ENCODE measurements at regions not wholly inside any gene's neighbourhood (a gene's known extent, or its start where the extent isn't known, plus 50 kb on each side); places are given as distances from the start of the nearest gene placed in this dataset.

DNA sequence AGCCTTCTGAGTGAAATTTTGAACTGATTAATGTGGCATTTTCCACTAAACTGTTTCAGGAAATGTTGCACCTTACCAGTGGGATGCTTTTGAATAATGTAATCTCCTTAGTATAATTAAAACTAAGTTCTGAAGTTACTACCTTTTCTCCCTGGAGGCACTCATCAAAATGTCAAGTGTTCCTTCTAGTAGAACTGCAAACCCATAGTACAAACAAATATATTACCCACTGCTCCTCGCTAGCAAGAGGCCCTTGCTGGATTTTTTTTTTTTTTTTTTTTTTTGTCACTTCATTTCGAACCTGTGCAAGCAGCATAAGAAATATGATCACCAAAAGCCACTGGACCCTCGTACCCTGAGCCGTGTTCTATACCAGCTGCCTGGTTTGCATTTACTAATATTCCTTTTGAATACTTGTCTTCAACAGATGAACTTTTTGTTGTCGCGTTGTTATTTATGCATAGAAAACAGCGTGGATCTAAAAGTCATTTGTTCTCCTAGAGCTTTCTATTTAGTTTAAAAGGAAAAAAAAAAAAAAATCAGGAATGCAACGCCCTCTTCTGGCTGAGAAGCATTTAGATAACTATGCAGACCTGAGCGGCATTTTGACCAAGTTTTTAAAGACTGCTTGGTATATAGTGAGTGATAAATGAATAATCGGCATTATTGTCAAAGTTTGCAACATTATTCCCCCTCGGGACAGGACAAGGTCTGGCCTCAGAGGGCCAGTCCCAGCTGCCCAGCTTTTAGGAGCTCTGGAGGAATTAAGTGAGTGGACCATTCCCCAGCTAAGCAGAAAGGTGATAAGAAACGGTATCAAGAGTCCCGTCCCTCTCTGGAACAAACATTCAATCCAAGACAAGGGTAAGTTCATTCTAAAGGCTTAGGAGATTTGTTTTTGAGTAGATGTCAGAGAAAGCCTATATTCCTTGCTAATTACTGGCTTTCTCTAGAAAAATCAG is 162.5 kb upstream of the KIF2A start:
- H3K4me3 ChIP-seq (ENCODE audit: low read length): no peak overlapping the region
- intact Hi-C loops (cut with DNase I): no loop called here
- H3K4me1 ChIP-seq (ENCODE audit: control insufficient read depth, insufficient read depth, low read length): no peaks in the 10 kb centered on the region
- H3K9me3 ChIP-seq (ENCODE audit: control insufficient read depth, low read length): no peaks in the 10 kb centered on the region
- DNase-seq (no peak), ATAC-seq (no peak)
- H3K27me3 ChIP-seq (ENCODE audit: control insufficient read depth, insufficient read depth): no peaks in the 10 kb centered on the region
- no peak overlapping the region for H3K27ac ChIP-seq (ENCODE audit: low read length)
- 19% methylated on average over 13 of the region's 13 CpGs for WGBS

GRCh38 chr5:62144401-62145022 is 161.5 kb upstream of the KIF2A start:
- no peak overlapping the region for H3K27ac ChIP-seq (ENCODE audit: low read length)
- H3K27me3 ChIP-seq (ENCODE audit: control insufficient read depth, insufficient read depth): no peaks in the 10 kb centered on the region
- no peaks in the 10 kb centered on the region for H3K9me3 ChIP-seq (ENCODE audit: control insufficient read depth, low read length)
- H3K4me1 ChIP-seq (ENCODE audit: control insufficient read depth, insufficient read depth, low read length): no peaks in the 10 kb centered on the region
- DNase-seq (no peak), ATAC-seq (no peak)
- no peak overlapping the region for H3K4me3 ChIP-seq (ENCODE audit: low read length)
- intact Hi-C loops (cut with DNase I): no loop called here
- WGBS: 62% methylated on average over 5 of the region's 5 CpGs

- Histone ChIP-seq H3K27me3 (ENCODE audit: control insufficient read depth, insufficient read depth) (no peaks in the 10 kb centered on the region), H3K4me1 (ENCODE audit: control insufficient read depth, insufficient read depth, low read length) (no peaks in the 10 kb centered on the region), H3K27ac (ENCODE audit: low read length) (no peak overlapping the region), H3K9me3 (ENCODE audit: control insufficient read depth, low read length) (no peaks in the 10 kb centered on the region), H3K4me3 (ENCODE audit: low read length) (no peak overlapping the region)
- intact Hi-C loops (cut with DNase I): no loop called here
- DNase-seq (no peak), ATAC-seq (no peak)
- 74% methylated on average over 4 of the region's 4 CpGs for WGBS
Measured at GRCh38 chr5:62149879-62150278, 156.1 kb upstream of the KIF2A start.

DNA sequence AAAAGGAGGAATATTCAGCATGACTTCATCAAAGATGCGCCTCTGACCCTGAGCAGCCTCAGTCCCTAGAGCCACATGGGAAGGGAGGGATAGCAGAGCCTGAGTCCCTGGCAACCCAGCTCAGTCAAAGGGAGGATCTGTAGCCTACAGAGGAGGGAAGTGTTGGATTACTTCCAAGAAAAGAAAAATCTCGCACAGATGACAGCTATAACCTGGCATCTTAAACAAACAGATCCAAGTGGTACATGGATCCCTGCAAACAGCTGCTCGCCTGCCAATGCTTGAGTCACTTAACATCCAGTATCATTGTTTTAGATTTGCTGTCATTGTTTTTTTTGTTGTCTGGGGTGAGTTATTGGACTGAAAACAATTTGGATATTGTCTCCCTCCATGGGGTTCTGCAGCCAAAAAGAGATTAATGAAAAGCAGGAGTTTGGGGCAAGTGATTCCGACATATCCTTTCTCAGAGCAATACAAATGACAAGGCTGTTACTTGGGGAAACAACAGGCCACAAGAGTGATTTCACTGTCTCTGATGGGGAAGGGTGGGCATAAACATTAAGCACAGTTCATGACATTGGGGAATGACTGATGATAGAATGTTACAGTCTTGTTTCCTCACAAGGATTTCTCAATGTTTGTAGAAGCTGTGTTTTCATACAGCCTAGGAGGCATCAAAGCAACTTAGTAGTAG is 153.5 kb upstream of the KIF2A start:
- no peak for ATAC-seq
- Histone ChIP-seq H3K27me3 (ENCODE audit: control insufficient read depth, insufficient read depth) (no peaks in the 10 kb centered on the region), H3K9me3 (ENCODE audit: control insufficient read depth, low read length) (no peaks in the 10 kb centered on the region), H3K4me1 (ENCODE audit: control insufficient read depth, insufficient read depth, low read length) (no peaks in the 10 kb centered on the region), H3K4me3 (ENCODE audit: low read length) (no peak overlapping the region), H3K27ac (ENCODE audit: low read length) (no peak overlapping the region)
- intact Hi-C loops (cut with DNase I): no loop called here
- DNase-seq: no peak
- WGBS: 51% methylated on average over 4 of the region's 4 CpGs

GRCh38 chr5:62154758-62155157 is 151.2 kb upstream of the KIF2A start:
- Histone ChIP-seq H3K27ac (ENCODE audit: low read length) (no peak overlapping the region), H3K9me3 (ENCODE audit: control insufficient read depth, low read length) (no peaks in the 10 kb centered on the region)
- DNase-seq: no peak

DNA sequence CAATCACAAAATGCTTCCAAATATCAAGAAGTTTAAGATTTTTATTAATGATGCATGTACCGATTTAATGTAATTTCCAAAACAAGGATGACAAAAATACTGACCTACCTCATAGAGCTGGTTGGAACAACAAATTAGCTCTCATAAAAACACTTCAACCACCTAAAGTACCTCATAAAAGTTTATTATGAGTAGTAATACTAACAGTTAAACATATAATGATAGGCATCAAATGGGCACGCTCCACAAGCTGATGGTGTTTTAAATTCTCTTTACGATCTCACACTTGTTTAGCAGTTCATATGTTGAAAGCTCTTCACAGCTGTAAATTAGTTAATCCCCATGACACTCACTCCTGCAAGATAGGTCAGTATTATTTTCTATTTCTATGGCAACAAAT is 150.0 kb upstream of the KIF2A start:
- intact Hi-C loops (cut with DNase I): no loop called here
- Histone ChIP-seq H3K4me1 (ENCODE audit: control insufficient read depth, insufficient read depth, low read length) (no peaks in the 10 kb centered on the region), H3K9me3 (ENCODE audit: control insufficient read depth, low read length) (no peaks in the 10 kb centered on the region), H3K4me3 (ENCODE audit: low read length) (no peak overlapping the region), H3K27me3 (ENCODE audit: control insufficient read depth, insufficient read depth) (no peaks in the 10 kb centered on the region), H3K27ac (ENCODE audit: low read length) (no peak overlapping the region)
- WGBS: 88% methylated on average over 3 of the region's 3 CpGs
- no peak for DNase-seq
- no peak for ATAC-seq

More at GRCh38 chr5:62154758-62155157, 151.2 kb upstream of the KIF2A start:
- Histone ChIP-seq H3K4me1 (ENCODE audit: control insufficient read depth, insufficient read depth, low read length) (no peaks in the 10 kb centered on the region), H3K27me3 (ENCODE audit: control insufficient read depth, insufficient read depth) (no peaks in the 10 kb centered on the region), H3K4me3 (ENCODE audit: low read length) (no peak overlapping the region)
- intact Hi-C loops (cut with DNase I): no loop called here
- ATAC-seq: no peak

- Histone ChIP-seq H3K9me3 (ENCODE audit: control insufficient read depth, low read length) (no peaks in the 10 kb centered on the region), H3K27me3 (ENCODE audit: control insufficient read depth, insufficient read depth) (no peaks in the 10 kb centered on the region), H3K4me3 (ENCODE audit: low read length) (no peak overlapping the region), H3K4me1 (ENCODE audit: control insufficient read depth, insufficient read depth, low read length) (no peaks in the 10 kb centered on the region), H3K27ac (ENCODE audit: low read length) (no peak overlapping the region)
- DNase-seq: no peak
- intact Hi-C loops (cut with DNase I): no loop called here
- no peak for ATAC-seq
- WGBS: 69% methylated on average over 3 of the region's 3 CpGs
Measured at GRCh38 chr5:62167561-62168057, 138.4 kb upstream of the KIF2A start.

DNA sequence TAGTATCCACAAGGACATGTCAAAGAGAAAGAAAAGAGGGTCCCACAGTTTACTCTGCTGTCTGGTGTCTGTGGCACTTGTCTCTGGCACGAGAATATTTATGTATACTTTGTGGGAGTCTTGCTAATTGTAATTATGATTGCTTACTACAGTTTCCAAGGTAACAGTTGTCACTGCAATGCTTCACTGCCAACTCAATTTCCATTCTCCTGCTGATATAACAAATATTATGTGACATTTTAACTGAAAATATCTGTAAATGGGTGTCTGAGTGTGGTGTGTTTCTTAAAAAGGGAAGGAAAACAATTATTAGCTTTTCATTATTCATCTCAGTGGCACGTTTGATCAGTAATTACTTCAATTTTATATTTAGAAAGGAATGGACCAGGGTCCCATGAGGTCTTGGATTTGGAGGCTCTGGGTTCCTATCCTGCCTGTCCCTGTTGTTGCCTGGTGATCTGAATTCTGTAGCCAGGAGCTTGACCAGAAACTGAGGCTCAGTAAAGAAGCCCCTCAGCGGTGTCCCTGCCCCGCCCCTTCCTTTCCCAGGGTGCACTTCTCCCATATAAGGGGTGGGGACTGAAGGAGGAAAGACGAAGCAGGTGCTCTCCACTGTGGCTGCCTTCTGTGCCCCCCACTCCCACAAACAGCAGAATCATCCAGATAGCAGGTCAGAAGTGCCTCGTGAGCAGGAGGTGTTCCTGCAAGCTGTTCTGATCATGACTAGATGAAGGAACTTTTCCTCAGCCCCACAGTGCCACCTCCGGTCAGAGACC is 137.3 kb upstream of the KIF2A start:
- WGBS: 64% methylated on average over 7 of the region's 7 CpGs
- DNase-seq (no peak), ATAC-seq (no peak)
- intact Hi-C loops (cut with DNase I): no loop called here
- Histone ChIP-seq H3K27ac (ENCODE audit: low read length) (no peak overlapping the region), H3K4me1 (ENCODE audit: control insufficient read depth, insufficient read depth, low read length) (no peaks in the 10 kb centered on the region), H3K9me3 (ENCODE audit: control insufficient read depth, low read length) (no peaks in the 10 kb centered on the region), H3K27me3 (ENCODE audit: control insufficient read depth, insufficient read depth) (no peaks in the 10 kb centered on the region), H3K4me3 (ENCODE audit: low read length) (no peak overlapping the region)

DNA sequence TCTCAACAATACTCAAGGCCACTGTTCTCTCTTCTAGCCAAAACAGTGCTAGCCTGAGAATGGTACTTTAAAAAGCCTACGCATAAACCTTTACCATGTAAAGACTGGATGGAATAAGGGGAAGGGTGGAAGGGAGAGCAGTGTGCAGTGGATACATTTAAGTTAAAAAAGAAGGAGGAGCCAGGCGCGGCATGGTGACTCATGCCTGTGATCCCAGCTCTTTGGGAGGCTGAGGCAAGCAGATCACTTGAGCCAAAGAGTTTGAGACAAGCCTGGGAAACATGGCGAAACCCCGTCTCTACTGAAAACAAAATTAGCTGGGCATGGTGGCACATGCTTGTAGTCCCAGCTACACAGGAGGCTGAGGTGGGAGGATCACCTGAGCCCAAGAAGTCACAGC is 127.7 kb upstream of the KIF2A start:
- Histone ChIP-seq H3K27me3 (ENCODE audit: control insufficient read depth, insufficient read depth) (no peaks in the 10 kb centered on the region), H3K4me3 (ENCODE audit: low read length) (no peak overlapping the region), H3K4me1 (ENCODE audit: control insufficient read depth, insufficient read depth, low read length) (no peaks in the 10 kb centered on the region), H3K9me3 (ENCODE audit: control insufficient read depth, low read length) (no peaks in the 10 kb centered on the region), H3K27ac (ENCODE audit: low read length) (no peak overlapping the region)
- 86% methylated on average over 5 of the region's 5 CpGs for WGBS
- ATAC-seq (no peak), DNase-seq (no peak)
- intact Hi-C loops (cut with DNase I): no loop called here

- no peaks in the 10 kb centered on the region for H3K9me3 ChIP-seq (ENCODE audit: control insufficient read depth, low read length)
- no peaks in the 10 kb centered on the region for H3K4me1 ChIP-seq (ENCODE audit: control insufficient read depth, insufficient read depth, low read length)
- no peak overlapping the region for H3K4me3 ChIP-seq (ENCODE audit: low read length)
- WGBS: 79% methylated on average over 1 of the region's 1 CpG
- no peak overlapping the region for H3K27ac ChIP-seq (ENCODE audit: low read length)
- no peaks in the 10 kb centered on the region for H3K27me3 ChIP-seq (ENCODE audit: control insufficient read depth, insufficient read depth)
- no peak for DNase-seq
- ATAC-seq: no peak
- intact Hi-C loops (cut with DNase I): no loop called here
Measured at GRCh38 chr5:62182802-62183201, 123.2 kb upstream of the KIF2A start.

Data from right cardiac atrium (tissue), 5 donors.